ENCODE measurements at regions not wholly inside any gene's neighbourhood (a gene's known extent, or its start where the extent isn't known, plus 50 kb on each side); places are given as distances from the start of the nearest gene placed in this dataset.
"Not testable (repeated sequence)": the region's sequence is repeated elsewhere in the genome, so short reads cannot be mapped to it uniquely, and the experiment has no call there.

DNA sequence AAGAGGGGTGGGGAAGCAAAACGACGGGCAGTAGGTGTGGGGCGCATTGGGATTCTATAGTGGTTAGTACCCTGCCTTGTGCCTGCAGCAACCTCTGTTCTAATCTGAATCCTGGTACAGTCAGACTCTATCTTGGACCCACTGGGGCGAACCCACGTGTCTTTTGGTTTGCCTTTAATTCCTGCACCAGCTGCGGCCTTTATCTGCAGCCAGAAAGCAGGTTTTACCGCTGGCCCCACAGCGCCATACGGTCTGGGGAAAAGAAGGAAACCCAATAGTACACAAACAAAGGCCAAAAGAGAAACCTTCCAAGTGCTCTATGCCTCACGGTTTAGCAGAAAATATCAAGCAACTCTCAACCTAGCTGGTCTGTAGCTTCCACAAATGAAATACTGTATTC, 118.2 kb downstream of the PPIAL4A start:
- not testable (repeated sequence) for DNase-seq

GRCh38 chr1:121008512-121009215, 119.1 kb downstream of the PPIAL4A start:
- DNase-seq = peak; percentile 14

DNA sequence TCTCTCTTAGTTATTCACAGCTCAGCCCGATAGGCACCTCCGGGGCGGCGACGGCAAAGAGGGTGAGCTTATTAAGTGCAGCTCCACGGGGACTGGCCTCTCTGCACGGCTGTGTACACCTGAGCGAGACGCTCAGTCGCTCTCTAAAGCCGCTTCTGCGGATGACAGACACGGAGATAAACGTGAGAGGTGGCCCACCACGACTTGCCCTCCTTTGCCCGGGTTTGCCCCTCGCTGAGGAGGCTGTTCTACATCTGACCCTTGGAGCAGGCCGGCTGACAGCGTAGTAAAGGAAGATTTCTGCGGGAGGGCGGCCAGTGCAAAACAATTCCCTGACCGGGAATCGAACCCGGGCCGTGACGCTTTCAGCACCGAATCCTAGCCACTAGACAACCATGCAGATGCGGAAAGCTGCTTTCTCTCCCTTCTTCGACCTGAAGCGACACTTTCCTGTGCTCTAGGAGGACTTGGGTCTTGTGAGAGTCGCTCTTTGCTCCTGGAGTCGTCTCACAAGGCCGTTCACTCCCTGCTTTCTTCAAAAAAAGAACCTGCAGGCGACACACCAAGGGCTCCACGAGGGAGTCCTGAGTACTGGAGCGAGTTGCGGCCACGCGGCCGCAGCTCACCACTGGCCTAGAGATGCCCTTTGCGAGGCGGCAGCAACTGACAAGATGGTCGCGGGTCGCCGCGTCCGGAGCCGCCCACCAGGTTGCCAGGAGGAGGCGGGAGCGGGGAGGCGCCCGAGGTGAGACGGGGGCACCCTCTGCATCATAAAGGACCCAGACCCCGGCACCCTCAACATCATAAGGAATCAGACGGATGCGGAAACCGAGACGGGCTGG, 119.9 kb downstream of the PPIAL4A start:
- peak; percentile 76 for DNase-seq

DNA sequence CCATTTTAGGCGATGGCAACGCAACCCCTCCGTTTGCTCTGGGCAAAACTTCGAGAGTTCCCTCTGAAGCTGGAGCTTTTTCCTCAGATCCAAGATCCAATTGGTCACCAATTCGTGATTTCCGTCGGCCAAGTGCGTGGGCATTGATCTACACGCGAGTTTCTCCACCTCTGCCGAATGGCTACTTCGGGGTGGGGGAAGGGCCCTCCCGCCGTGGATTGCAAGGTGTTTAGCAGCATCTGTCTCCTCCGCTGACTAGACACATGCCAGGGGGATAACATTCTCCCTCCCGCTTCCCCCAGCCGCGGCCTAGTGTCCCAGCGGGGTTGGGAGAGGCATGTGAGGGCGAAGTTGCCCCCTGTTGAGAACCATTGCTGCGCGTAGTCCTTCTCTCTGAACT, 120.6 kb downstream of the PPIAL4A start:
- DNase-seq = not testable (repeated sequence)

- not testable (repeated sequence) for DNase-seq
Observed at GRCh38 chr1:121013181-121013580, 123.6 kb downstream of the PPIAL4A start.

DNA sequence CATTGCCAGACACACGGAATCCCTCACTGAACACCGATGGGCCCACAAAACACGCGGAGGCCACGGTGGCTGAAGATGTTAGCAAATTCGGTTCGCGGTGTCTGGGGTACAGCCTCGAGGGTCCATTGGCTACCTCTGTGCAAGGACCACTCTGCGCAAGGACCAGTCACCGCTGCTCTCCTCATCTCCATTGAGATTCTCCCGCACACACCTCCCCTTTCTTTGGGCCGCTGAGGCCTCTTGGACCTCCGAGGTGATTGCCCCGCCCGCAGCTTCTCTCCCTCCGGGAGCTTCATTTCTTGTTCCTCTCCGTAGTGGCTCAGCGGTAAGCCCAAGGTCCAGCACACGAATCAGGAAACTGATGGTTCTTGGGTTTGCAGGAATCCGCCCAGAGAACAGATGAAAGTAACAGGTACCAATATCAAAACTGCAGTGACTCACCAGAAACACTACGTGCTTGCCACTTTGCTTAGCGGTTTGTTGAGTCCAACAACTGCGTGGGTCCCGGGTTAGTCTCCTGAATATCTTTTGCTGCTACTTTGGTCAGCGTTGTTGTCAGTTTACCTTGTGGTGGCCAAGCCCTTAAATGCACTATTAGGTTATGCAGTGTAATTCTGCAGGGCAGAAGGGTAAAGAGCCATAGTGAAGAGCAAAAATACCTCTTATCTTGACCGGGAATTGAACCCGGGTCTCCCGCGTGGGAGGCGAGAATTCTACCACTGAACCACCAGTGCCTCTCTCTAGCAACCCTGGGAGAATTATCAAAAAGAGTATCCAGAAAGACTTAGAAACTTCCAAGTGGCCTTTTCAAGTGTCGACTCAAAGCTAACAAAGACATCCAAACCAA, 126.8 kb downstream of the PPIAL4A start:
- peak; percentile 86 for DNase-seq

- DNase-seq = not testable (repeated sequence)
Observed at GRCh38 chr1:121019715-121020349, 130.3 kb downstream of the PPIAL4A start.

DNA sequence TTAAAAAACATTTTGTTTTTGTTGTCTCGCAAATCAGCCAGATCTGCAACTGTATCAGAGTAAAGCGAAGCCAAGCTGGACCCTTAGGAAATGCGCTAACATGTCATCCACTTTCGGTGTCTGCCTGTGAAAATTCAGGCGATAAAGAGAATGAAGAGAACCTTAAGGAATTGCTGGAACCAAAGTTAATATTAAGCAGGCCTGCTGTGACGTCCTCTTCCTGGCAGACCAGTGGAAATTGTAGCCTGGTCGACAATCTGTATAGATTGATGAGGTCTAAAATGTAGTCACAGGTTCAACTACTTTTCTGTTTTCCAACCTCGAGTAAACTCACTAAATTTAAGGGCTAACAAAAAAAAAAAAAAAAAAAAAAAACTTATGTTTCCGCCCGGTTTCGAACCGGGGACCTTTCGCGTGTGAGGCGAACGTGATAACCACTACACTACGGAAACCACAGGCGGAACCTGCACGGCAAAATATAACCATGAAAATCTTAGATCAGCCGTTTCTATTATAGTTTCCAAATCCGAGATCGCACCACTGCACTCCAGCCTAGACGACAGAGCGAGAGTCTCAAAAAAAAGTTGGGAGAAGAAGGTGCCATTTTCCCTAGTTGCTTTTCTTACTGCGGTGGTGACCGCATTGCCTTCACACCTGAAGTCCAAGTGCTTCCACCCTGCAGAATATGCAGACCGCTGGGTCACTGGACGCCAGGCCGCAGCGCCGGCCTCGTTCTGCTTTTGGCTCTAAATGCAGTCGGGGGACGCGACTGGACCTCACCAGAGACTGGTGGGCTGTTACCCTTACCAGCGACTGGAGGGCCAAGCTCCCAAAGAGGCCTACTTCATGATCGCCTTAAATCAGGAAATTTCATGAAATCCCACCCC, 131.0 kb downstream of the PPIAL4A start:
- peak; percentile 77 for DNase-seq

- not testable (repeated sequence) for DNase-seq
Observed at GRCh38 chr1:121021716-121022115, 132.1 kb downstream of the PPIAL4A start.

DNA sequence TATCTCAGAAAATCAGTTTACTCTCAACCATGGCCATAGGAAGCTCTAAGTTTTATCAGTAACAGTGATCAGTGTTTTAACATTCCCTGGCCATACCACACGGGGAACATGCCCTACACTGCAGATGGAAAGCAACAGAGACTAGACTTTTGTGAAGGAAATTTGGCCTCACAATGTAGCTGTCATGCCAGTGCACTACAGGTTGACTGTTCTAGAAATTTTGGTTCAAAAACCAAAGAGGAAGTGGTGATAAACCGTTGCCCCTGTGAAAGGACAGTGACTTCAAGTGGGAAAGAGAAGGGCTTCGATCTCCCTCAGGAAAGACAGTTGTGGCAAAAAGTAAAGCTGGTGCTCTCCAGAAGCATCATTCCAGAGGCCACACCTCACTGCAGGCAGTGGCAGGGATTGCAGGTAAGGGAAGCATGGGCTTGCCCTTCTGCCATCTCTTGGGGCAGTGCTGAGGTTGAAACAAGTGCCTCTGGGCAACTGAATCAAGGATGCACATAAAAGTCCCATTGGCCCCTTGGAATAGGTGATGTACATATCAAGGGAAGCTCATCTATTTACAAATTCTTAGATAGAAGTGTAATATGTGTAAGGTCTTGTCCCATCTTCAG, 143.4 kb downstream of the PPIAL4A start:
- not testable (repeated sequence) for DNase-seq

GRCh38 chr1:121036792-121037191, 147.2 kb downstream of the PPIAL4A start:
- DNase-seq = not testable (repeated sequence)

GRCh38 chr1:121040974-121041373, 143.2 kb downstream of the FAM72B start:
- DNase-seq = not testable (repeated sequence)

GRCh38 chr1:121041497-121041896, 142.6 kb downstream of the FAM72B start:
- DNase-seq = not testable (repeated sequence)

DNA sequence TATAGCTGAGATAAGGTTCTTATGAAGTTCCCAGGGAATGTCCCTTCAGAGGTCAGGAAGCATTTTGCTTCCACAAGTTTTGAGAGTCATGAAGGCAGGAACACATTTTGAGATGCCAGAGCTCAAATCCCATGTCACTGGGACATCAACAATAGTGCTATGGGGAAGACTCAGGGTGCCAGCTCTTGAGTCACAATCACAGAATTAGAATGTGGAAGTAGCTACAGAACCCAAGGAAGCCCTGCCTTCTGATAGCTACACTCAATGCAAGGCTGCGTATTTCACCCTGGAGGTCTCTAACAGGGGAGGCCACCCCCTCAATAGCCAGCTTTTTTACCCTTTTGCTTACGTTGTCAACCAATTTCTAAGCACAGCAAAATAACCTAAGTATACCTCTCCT, 141.3 kb downstream of the FAM72B start:
- DNase-seq = not testable (repeated sequence)

DNA sequence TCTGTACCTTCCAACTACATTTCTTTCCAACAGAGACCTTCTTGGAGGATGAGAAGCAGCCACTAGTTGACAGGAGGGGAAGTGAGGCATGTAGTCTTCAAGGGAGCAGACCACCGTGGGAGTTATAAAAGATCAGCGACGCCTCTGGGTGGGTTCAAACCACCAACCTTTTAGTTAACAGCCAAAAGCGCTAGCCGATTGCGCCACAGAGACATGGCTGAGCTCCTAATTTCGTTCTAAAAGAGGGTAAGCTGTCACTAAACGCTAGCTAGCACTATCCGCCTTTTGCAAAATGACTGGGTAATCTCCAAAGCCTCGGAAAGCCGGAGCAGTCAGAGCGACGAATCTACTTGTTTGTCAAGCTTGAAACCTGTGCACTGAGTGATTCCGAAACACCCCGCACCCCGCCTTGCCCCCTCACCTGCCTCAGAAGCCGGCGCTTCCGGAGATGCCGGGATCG, 135.8 kb downstream of the FAM72B start:
- DNase-seq = peak; percentile 57

- not testable (repeated sequence) for DNase-seq
Observed at GRCh38 chr1:121048769-121049443, 135.2 kb downstream of the FAM72B start.

GRCh38 chr1:121050097-121050496, 134.0 kb downstream of the FAM72B start:
- not testable (repeated sequence) for DNase-seq

GRCh38 chr1:121051161-121051790, 132.9 kb downstream of the FAM72B start:
- DNase-seq = not testable (repeated sequence)

DNA sequence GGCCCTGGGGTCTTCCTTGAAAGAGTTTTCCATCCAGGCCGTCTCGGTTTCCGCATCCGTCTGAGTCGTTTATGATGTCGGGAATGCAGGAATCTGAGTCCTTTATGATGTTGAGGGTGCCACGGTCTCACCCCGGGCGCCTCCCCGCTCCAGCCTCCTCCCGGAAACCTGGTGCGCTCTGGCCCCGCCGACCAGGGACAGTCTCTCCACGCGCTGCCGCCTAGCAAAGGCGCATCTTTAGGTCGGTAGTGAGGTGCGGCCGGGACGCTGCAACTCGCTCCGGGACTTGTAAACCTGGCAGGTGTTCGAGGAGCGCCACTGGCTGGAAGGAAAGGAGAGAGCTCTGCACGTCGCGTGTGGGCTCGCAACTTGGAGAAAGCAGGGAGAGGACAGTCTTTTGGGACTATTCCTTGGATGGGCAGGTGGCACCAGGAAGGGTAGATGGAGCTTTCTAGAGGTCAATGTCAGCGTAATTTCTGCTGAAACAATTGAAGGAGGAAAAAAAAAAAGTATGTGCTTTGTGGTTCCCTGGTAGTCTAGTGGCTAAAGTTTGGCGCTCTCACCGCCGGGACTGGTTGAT, 132.0 kb downstream of the FAM72B start:
- DNase-seq = not testable (repeated sequence)
